A673 (cell line): ENCODE measurements at regions not wholly inside any gene's neighbourhood (a gene's known extent, or its start where the extent isn't known, plus 50 kb on each side); places are given as distances from the start of the nearest gene placed in this dataset.

ENCODE experiments used
- BruUV-seq: library from RNA; stranded (reverse); fragments of 400-500 nt; replicated peaks from 2 replicates; lab custom pipeline; 2021; lab: Mats Ljungman, UMichigan
- CTCF ChIA-PET: fragments of 300-600 bp; sonication (Branson Sonifier 250); formaldehyde crosslinking; loops from one replicate; lab custom pipeline; 2022; ENCODE audit warnings: antibody characterized with exemption; lab: Charles Lee
- POLR2A ChIA-PET: fragments of 300-600 bp; sonication (Branson Sonifier 250); formaldehyde crosslinking; loops from one replicate; lab custom pipeline; 2022; ENCODE audit warnings: antibody characterized with exemption; ENCODE audit not compliant: low non-redundant PET; lab: Charles Lee
- DNase-seq: peaks from one replicate; pipeline ENCODE4 v3.0.0-alpha.2; 2015; ENCODE audit warnings: low spot score
- H3K27ac ChIP-seq: fragments of 200-600 bp; sonication (generic); 2 replicates; pipeline ENCODE4 v1.5.1; 2016; ENCODE audit warnings: mixed run types, low read depth, mild to moderate bottlenecking, mixed read lengths, antibody characterized with exemption, low read length; ENCODE audit not compliant: poor library complexity, severe bottlenecking
- H3K27me3 ChIP-seq: fragments of 200-600 bp; sonication (generic); replicated peaks from 2 replicates; pipeline ENCODE4 v1.6.1; 2017; ENCODE audit warnings: mixed run types, low read depth, mild to moderate bottlenecking, mixed read lengths, antibody characterized with exemption, low read length; ENCODE audit not compliant: insufficient read depth, poor library complexity
- H3K36me3 ChIP-seq: fragments of 200-600 bp; sonication (generic); 2 replicates; pipeline ENCODE4 v1.6.1; 2016; ENCODE audit warnings: mixed run types, mild to moderate bottlenecking, mixed read lengths, antibody characterized with exemption, low read length; ENCODE audit not compliant: insufficient read depth, poor library complexity, severe bottlenecking
- H3K4me1 ChIP-seq: fragments of 200-600 bp; sonication (generic); 2 replicates; pipeline ENCODE4 v1.6.1; 2017; ENCODE audit warnings: mixed run types, mild to moderate bottlenecking, mixed read lengths, antibody characterized with exemption, low read length; ENCODE audit not compliant: insufficient read depth, poor library complexity, severe bottlenecking
- H3K4me3 ChIP-seq: fragments of 200-600 bp; sonication (generic); 2 replicates; pipeline ENCODE4 v1.5.1; 2016; ENCODE audit warnings: low read depth, mixed run types, mild to moderate bottlenecking, mixed read lengths, low read length; ENCODE audit not compliant: poor library complexity, severe bottlenecking
- H3K9me3 ChIP-seq: fragments of 200-600 bp; sonication (generic); 2 replicates; pipeline ENCODE4 v1.6.1; 2016; ENCODE audit warnings: mixed run types, low read depth, mild to moderate bottlenecking, mixed read lengths, antibody characterized with exemption, low read length; ENCODE audit not compliant: poor library complexity, severe bottlenecking
- EZH2 ChIP-seq: fragments of 200-600 bp; sonication (generic); IDR thresholded peaks from 2 replicates; pipeline ENCODE4 v1.6.1; 2017; ENCODE audit warnings: borderline replicate concordance, low read depth, mild to moderate bottlenecking, mixed read lengths, antibody characterized with exemption, low read length; ENCODE audit not compliant: poor library complexity, severe bottlenecking
- intact Hi-C: fragments of 100-400 bp; cut with micrococcal nuclease; formaldehyde crosslinking; loops from one replicate; pipeline ENCODE4 v1.10.0; 2022; ENCODE audit not compliant: unreplicated experiment
- TF ChIP-seq, protein P1 (sequence below): fragments of 300-800, 200-600 bp; sonication (generic); conservative IDR thresholded peaks from 2 replicates; pipeline ENCODE4 v1.5.1; 2017; ENCODE audit warnings: low read depth, mild to moderate bottlenecking, antibody characterized with exemption, low read length, moderate library complexity, mixed read lengths

DNA sequence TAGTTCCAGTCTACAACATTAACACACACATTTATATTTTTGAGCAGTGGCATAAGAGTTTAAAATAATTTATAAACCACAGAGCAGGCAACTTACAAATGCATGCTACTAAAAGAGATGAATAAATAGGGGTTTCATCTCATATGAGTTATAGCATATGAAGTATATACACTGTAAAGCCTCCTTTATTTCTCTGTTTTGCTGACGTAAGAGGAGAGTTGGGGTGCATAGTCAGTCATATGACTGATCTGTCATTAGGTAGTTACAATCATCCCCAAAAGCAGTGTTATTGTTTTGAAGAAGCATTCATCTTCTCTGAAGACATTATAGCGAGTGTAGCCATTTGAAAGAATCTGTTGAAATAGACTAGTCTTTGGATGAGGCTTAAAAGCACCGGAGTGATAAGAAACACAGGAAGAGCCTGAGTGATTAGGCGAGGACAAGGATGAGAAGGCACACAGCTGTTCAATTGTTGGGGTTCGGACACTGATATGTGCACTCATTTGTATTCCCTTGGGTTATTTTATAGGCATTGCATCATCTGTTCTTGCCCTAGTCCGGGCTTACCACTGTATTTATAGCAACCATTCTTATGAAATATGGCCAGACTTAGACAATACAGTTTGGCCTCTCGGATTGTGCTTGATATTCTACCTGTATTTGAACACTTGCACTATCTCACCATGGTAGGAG is 325.7 kb downstream of the SAMD5 start:
- CTCF ChIA-PET, result no interaction called here
- H3K36me3 ChIP-seq, result no peaks in the 10 kb centered on the region
- H3K27ac ChIP-seq, result no peak overlapping the region
- H3K9me3 ChIP-seq, result no peaks in the 10 kb centered on the region
- DNase-seq, result peak; percentile 21
- H3K27me3 ChIP-seq, result no peaks in the 10 kb centered on the region
- no TSS peak for BruUV-seq
- no peak overlapping the region for H3K4me3 ChIP-seq
- TF ChIP-seq, protein P1, sequence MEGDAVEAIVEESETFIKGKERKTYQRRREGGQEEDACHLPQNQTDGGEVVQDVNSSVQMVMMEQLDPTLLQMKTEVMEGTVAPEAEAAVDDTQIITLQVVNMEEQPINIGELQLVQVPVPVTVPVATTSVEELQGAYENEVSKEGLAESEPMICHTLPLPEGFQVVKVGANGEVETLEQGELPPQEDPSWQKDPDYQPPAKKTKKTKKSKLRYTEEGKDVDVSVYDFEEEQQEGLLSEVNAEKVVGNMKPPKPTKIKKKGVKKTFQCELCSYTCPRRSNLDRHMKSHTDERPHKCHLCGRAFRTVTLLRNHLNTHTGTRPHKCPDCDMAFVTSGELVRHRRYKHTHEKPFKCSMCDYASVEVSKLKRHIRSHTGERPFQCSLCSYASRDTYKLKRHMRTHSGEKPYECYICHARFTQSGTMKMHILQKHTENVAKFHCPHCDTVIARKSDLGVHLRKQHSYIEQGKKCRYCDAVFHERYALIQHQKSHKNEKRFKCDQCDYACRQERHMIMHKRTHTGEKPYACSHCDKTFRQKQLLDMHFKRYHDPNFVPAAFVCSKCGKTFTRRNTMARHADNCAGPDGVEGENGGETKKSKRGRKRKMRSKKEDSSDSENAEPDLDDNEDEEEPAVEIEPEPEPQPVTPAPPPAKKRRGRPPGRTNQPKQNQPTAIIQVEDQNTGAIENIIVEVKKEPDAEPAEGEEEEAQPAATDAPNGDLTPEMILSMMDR, result no peak
- TF ChIP-seq EZH2, result no peak
- POLR2A ChIA-PET, result no interaction called here
- intact Hi-C loops, result no loop called here
- no peaks in the 10 kb centered on the region for H3K4me1 ChIP-seq

DNA sequence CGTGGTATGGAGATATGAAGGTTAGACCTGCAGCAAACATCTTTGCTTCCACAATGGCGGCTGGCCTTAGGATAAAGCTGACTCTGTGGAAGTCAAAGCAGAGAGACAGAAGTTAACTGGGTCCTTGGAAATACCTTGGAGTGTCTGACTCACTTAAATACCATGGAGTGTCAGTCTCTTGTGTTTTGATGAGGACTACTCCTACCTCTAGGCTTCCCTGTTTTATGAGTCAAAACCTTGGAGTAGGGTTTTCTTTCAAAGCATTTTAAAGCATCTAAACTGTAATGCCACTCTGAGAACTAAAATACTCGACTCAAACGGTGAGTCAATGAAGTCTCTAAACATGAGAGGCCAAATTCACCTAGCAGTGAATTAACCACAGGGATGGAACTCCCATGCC is 329.1 kb downstream of the SAMD5 start:
- BruUV-seq, result no TSS peak
- no peaks in the 10 kb centered on the region for H3K4me1 ChIP-seq
- no peaks in the 10 kb centered on the region for H3K36me3 ChIP-seq
- TF ChIP-seq, protein P1, result no peak
- no peak for TF ChIP-seq EZH2
- no peaks in the 10 kb centered on the region for H3K9me3 ChIP-seq
- intact Hi-C loops, result no loop called here
- no peak overlapping the region for H3K27ac ChIP-seq
- no peaks in the 10 kb centered on the region for H3K27me3 ChIP-seq
- DNase-seq, result no peak
- CTCF ChIA-PET, result no interaction called here
- POLR2A ChIA-PET, result interaction anchor here (0.7 kb wide), 1 partner anchor 9 kb away, joined by 3 read pairs; no protein-coding TSS in a partner anchor
- H3K4me3 ChIP-seq, result no peak overlapping the region

DNA sequence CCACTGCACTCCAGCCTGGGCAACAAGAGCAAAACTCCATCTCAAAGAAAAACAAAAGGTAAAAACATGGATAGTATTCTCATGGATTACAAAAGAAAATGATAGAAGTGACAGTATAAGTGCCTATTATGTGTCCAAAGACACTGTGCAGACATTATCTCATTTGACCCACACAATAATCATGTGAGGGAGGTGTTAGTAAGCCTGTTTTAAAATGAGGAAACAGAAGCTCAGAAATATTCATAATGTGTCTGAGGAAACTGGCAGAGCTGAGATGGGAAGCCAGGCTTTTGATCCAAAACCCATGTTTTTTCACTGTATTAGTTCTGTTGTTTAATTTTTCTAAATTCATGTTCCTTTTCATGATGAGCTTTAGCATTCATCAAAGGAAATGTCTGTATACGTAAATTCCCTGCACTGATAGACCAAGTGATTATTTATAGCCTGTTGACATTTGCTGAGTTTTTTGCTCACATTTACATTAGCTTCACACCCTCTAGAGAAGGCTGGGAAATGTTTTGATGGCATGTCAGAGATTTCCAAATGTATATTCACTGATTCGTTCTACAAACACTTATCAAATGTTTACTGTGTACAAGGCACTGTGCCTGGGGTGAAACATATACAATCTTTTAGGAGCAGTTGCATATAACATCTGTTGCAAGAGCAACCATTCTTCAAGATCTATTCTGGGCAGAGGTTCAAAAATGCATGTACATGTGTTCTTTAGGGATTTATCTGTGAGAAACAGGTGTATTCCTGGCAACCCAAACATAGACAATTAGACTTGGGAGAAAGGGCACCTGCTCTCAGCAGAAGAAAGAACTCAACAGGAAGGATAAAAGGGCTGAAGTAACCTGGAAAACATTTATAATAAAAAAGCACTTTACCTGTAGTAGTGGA is 331.5 kb downstream of the SAMD5 start:
- H3K27me3 ChIP-seq, result no peaks in the 10 kb centered on the region
- no peak for DNase-seq
- no peaks in the 10 kb centered on the region for H3K4me1 ChIP-seq
- BruUV-seq, result no TSS peak
- no peak for TF ChIP-seq EZH2
- TF ChIP-seq, protein P1, result no peak
- intact Hi-C loops, result no loop called here
- no peaks in the 10 kb centered on the region for H3K36me3 ChIP-seq
- no peak overlapping the region for H3K4me3 ChIP-seq
- POLR2A ChIA-PET, result no interaction called here
- H3K27ac ChIP-seq, result no peak overlapping the region
- CTCF ChIA-PET, result no interaction called here
- H3K9me3 ChIP-seq, result no peaks in the 10 kb centered on the region
